Stimulated activated CD4-positive, alpha-beta T cell treated with anti-CD3 and anti-CD28 coated beads, TNF-alpha, amount 100 ng/mL, for 48 hours (primary cell): ENCODE measurements at regions not wholly inside any gene's neighbourhood (a gene's known extent, or its start where the extent isn't known, plus 50 kb on each side); places are given as distances from the start of the nearest gene placed in this dataset.

Source experiments
- DNase-seq, 3 donors: peaks; one replicate each; pipeline ENCODE4 v3.0.0-alpha.2; 2020; ENCODE audit warnings: low read depth in 3 of 3

DNA sequence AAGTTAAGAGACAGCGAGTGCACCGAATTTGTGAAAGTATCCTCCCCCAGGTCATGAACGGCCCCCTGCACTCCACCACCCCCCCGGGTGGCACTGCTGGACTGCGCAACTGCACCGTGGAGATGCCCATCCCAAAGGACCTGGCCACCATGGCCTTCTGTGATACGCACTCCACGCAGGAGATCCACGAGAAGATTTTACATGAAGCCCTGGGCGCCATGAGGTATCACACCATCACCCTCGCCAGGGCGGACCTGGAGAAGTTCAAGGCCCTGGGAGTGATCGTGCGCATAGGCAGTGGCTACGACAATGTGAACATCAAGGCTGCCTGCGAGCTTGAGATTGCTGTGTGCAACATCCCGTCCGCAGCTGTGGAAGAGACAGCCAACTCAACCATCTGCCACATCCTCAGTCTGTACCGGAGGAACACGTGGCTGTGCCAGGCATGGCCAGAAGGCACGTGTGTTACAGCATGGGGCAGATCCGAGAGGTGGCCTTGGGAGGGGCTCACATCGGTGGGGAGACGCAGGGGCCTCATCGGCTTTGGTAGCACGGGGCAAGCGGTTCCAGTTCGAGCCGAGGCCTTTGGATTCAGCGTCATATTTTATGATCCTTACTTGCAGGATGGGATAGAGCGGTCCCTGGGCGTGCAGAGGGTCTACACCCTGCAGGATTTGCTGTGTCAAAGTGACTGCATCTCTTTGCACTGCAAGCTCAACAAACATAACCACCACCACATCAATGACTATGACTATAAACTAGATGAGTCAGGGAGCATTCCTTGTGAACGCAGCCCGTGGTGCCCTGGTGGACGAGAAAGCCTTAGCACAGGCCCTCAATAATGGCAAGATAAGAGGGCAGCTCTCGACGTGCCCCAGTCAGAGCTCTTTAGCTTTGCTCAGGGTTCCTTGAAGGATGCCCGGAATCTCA lies 290.8 kb upstream of the MC4R start:
- DNase-seq, result no peak

DNA sequence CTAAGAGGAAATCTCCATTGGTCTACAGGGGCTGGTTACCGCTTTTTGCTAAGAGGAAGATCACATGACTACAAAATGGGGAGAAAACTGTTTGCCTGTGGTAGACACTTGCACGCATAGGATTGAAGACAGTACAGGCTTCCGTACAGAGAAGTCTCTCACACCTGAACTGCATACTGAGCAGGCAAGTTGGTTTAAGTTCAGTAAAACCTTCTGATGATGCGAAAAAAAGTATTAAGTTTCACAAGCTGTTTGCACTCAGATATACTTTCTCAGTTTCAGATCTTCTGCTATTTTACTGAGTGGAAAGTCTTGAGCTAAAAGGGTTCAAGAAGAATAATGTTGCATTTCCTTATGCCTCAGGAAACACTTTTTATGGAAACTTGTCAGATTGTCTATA lies 292.2 kb upstream of the MC4R start:
- DNase-seq, result no peak

DNA sequence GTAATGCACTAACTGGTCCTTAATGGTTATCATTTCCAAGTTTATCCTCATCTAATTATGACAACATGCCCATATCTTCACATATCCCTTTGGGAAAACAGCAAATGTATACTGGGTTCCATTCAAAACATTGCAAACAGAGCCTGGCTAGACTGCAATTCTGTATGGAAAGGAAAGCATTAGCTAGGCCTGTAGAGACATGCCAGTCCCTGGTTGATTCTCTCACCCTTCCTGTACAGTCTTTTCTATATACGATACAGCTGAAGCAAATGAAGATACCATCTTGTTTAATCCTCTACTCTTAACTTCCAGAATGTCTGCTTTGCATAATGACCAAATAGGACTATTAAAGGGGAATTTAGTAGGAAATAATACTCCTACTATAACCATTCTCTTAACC lies 294.4 kb upstream of the MC4R start:
- no peak for DNase-seq

DNA sequence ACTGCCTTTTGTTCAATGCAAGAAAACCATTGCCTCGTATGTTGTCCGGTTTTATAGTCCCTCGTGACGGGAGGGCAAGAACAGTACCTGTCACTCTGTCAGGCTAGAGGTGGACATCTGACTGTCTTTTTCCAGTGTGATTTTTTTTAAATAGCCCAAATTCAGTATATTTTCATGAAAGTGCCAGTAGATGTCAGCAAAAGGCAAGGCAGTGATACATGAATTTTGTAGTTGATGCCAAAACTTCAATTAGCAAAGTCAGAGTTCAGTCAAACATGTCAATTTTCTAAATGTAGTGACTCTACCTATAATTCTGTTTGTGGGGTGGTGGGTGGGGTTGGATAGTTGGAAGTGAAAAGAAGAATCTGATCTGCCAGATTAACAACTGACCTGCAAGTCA lies 296.0 kb upstream of the MC4R start:
- no peak for DNase-seq

DNA sequence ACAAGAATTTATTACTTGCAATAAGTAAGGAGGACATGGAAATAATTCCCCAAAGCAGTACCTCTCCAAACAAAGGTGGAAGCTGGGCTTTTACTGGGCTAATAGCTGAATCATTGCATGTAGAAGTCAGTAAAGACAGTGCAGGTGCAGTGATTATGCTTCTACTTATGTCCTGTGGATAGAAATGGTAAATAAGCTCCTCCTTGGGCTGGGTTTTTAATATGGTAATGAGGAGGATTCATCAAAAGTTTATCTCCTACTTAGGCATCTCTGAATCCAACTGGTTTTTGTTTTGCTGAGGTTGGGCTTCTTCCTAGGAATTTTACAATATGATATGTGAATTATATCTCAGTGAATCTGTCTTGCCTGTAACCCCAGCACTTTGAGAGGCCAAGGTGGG lies 297.4 kb upstream of the MC4R start:
- no peak for DNase-seq

DNA sequence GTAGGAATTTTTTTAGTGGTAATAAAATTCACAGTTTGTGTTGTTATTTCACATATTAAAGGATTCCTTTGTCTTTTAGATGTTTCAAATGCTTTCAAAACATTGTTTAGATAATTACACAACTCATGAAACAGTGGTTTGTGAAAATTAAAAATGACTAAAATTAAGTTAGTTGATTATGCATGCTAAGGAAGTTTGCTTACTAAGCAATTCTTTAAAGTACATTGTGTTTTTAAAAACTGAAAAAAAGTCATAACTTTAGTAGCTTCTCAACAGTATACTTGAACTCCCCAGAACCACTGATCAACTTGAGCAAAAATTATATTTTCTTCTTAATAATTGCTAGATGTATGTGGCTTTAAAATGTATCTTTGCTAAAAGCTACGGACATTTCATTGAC lies 298.4 kb upstream of the MC4R start:
- no peak for DNase-seq

DNA sequence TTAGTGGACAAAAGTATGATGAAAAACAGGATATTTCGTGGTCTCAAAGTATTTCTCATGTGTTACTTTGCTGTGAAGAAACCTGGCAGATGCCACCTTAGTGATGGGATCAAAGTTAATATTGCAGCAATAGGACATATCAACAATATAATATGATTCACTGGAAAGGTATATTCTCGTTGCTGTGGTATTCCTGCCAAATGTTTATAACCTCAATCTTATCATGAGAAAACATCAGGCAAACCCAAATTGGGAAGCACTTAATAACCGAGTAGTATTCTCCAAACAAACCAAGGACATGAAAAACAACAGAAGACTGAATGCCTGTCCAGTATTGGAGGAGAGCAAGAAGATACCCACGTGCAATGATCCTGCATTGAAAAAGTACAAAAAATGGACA lies 302.6 kb upstream of the MC4R start:
- no peak for DNase-seq

DNA sequence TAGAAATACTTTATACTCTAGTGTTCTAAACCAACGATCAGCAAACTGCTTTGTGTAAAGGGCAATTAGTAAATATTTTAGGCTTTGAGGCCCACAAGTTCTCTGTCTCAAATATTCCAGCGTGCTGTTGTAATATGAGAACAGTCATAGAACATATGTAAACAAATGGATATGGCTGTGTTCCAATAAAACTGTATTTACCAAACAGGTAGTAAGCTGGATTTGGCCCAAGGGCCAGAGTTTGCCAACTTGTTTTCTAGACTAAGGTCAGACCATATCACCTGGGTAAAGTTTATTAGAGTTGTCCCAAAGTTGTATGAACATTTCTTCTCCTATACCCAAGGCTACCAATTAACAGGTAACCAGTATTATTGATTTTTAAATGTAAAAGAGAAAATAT lies 303.2 kb upstream of the MC4R start:
- no peak for DNase-seq

DNA sequence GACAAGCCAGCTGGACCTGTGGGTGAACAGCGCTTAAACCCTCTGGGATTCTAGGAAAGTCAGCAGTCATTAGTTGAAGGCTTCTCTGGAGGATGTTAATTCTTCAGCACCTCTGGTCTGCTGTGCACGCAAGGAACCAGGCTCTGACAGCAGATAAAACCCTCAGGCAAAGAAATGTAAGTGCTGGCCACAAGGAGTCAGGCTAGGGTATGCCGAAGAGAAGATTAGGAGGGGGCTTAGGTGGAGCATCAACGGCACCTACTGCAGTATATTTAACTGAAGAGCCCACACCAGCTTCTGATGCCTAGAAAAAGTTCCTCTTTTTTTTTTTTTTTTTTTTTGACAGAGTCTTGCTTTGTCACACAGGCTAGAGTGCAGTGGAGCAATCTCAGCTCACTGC lies 304.2 kb upstream of the MC4R start:
- DNase-seq, result no peak

DNA sequence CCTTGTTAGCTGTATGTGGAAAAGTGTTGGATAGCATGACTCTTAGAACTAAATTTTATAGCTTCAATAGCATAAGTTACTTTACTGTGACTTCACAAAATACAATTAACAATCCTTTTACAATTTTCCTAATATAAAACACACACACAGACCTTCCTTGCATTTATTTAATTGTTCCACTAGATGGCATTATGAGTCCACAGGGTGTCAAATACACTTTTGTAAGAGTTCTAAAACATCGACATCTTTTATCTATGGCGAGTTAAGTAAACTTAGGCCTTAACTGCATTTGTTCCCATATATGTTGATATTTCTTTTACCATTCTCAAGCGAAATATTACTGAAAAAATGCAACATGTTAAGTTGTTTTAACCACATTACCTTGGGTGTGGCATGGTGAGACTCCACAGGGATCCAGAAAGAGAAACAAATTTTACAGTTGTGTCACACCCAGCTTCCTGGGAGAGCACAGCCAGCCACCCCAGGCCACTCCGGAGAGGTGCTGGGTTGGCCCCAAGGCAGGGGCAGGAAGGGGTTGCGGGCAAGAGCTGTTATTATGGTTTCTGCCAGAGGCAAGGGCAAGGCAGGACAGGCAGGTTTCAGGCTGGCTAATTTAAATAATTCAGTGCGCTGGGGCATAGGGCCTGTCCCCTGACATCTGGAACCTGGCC lies 312.4 kb upstream of the MC4R start:
- DNase-seq, result no peak

DNA sequence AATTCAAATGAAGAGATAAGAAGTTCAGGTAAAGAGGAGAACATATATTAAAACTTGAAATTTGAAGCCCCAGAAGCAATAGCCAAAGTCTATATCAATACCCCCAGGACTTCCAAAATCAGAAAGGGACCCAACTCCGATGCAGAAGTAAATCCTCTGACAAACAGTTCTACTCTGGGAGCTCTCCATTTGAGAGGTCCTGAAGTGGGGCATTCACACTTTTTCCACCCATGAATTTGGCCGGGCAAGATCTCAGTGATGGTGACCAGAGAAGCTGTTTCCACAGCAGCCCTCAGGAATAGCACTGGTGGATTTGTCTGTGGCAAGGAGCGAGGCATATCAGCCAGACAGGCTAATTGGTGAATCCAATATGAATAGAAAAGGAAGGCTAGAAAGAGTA lies 313.6 kb upstream of the MC4R start:
- DNase-seq, result no peak

DNA sequence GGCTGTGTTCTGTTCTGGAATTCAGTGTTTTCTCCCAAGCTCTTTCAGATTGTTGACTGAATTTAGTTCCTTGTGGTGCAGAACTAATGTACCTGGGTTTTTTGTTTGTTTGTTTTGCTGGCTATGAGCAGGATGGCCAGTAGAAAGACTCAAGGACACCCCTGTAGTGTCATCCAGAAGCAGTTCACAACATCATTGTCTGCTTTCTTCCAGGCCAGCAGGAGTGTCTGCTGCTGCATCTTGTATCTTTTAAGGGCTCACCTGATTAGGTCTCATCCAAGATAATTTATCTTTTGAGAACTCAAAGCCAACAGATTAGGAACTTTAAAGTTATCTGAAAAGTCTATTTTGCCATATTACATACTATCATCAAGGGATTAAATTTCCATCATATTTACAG lies 318.5 kb upstream of the MC4R start:
- no peak for DNase-seq

DNA sequence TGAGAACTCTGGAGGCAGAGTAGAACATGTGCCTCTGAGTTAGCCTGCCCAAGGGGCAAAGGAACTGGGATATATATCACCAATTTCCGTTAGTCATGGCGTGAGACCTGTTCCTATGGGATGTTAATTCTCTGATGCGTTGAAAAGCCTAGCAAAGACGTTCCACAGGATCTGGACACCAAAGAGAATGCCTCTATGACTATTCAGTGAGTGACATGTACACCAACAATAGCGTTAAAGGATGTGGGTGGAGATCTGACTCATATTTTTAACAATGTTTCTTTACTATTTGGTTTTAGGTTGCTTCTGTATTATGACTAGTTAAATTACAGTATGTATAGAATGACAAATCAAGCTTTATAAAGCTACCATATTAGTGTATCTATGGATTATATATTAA lies 320.9 kb upstream of the MC4R start:
- no peak for DNase-seq

DNA sequence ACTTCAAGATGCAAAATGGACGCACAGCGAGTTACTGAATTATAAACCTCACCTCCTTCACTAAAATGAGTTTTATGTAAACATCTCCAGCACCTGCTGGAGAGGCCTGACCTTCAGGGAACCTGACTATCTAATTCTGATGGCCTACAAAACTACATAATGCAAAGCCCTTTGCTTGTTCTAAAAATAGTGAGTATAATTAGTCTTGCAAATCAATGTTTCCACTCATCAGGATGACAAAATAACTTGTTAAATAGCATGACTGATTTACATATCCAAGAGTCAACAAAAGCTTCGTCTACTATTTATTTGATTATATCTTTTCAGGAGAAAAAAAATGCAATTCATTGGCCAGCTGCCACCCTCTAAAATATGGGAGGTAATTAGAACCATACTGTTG lies 326.3 kb upstream of the MC4R start:
- no peak for DNase-seq

DNA sequence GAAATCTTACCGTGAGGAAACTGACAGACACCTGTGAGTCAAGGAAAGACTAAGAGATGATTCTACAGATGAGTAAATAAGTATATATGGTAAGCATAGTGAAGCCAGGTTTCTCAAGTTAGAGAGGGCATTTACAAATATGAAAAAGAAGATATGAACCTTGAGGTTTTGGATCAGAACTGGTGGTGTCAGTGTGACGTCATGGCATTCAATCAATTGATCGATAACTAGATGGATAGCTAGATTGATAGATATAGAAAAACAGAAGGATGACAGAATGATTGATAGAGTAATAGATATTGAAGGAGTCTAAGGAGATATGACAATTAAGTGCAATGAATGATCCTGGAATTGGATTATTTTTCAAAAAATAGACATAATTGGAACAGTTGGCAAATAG lies 350.2 kb upstream of the MC4R start:
- no peak for DNase-seq

DNA sequence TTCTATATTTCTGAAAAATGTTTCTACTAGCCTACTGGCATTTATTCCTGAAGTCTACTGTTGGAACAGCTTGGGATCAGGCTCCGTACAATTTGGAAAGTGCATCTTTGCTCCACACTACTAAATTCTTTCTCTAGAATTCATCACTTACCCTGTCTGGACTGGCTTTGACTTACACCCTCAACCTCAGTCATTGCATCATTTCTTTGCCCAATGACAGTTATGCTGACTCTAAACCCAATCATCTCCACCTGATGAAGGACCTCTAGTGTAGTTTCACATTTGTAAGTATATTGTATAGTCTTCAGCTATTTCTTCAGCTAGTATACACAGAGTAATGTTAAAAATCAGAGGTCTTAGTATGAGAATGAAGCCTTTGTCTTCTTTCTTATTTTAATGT lies 359.6 kb upstream of the MC4R start:
- no peak for DNase-seq

DNA sequence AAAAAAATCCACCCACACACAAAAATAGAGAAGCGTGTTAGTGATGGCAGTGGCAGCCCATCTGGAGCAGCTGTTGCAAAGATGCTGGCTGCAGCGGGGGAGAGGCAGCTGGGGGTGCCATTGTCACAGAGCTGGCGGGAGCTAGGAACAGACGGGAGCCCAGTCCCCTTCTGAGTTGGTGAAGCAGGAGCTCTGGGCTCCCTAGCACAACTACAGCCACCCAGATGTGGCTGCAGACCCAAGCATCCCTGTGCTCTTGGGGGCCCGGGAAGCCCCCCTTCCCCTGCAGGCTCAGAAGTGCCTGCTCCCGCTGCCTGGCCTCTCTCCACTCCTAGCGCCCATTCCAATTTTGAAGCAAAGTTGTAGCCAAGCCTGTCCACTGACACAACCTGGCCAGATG lies 366.6 kb upstream of the MC4R start:
- no peak for DNase-seq

DNA sequence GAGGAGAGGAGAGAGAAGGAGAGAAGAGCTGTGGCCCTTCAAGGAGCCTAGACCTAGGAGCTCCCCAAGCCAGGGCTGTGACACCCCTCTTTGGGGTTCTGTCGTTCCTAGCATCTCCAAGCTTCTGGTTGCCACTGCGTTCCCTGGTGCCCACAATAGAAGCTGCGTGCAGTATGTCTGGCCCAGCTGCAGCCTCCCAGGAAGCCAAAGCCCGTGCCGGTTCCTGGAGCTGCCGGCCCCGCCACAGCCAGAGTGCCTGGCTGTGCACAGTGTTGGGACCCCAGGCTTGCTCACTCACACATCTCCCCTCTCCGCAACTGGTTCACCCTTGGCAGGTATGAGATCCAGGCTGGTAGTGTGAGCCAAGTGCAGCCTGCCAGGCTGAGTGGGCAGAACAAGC lies 367.7 kb upstream of the MC4R start:
- DNase-seq, result no peak

DNA sequence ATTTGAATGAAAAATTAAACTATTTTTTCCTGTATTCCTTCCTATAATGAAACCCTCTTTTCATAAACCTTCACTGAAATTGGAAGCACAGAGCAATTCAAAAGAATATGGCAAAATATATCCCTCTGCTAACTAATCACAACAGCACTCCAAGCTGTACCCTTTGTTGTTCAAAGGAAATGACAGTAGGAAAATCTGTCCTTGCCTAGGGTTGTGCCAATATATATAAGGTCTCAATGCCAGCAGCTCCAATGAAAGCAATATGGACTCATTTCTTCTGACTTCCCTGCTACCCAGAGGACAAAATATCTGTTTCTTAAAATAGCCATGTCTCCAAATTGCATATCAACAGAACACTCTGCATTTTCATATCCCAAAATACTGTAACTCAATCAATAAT lies 373.9 kb upstream of the MC4R start:
- DNase-seq, result no peak

DNA sequence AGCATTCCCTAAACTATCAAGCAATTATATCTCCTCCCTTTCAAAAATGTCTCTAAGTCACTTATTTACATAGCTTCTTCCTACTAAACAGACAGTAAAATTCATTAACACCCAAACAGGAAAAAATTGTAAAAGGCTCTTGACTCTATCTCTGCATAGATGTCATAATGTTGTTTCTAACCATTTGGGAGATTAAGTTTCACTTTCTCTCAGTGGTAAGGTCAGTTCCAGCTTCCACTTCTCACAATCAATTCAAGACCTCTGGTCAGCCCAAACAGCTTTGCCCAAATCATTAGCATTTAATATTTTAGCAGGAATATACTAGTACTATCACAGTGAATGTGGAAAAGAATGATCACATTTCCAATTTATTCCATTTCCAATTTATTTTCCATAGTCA lies 374.3 kb upstream of the MC4R start:
- DNase-seq, result no peak

DNA sequence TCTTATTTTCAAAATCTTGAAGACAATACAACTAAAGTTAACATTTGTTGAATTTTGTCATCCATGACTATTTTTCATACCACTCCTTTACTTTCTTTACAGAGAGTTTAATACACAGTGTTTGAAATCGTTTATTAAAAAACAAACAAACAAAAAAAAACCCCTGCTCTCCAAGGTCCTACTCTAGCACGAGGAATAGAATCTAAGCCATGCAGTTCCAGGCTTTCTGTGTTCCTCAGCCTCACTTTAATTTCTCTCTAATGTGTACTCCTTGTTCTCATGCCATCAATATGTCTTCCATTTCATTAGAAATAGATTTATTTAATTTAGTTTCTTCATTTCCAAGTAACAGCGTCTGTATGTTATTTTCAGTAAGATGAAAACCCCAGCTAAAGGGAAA lies 381.2 kb upstream of the MC4R start:
- DNase-seq, result no peak

DNA sequence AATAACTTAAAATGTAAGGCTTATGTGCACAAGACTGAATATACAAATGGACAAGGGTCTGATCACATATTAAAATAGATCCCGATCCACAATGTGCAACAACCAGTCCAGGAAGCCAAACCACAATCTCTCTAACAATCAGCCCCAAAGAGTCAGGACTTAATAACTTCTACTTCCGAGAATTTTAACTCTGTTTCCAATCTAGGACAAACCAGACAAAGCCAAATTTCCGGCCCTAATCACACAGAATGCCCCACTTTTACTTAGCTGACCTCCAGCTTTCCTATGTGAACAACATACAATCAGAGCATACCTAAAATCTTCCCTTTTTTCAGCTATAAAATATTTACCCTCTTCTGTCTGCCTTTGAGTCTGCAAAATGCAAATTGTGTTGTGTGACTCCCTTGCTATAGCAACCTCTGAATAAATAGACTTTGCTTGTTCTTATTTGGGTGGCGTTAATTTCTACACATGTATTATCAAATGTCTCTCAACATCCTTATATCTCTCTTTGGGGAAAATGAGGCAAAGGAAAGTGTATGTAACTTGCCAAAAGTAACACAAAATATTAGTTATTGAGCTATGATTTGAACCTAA lies 381.9 kb upstream of the MC4R start:
- no peak for DNase-seq

DNA sequence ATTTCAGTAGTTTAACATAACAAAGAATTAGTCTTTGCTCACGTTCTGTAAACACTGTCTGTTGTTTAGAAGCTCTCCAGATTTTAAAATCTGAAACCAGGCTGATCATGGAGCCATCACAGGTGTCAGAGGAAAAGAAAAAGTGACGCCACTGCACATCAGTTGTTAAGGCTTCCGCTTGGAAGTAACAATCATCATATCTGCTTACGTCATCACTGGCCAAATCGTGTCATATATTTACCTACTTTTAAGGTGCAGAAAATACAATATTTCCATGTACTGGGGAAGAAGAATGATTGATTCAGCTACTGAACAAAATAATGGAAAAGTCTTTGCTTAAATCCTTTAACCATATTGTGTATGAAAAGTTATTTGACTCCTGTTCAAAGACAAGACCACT lies 382.6 kb upstream of the MC4R start:
- DNase-seq, result no peak
